ENCODE measurements at regions not wholly inside any gene's neighbourhood (a gene's known extent, or its start where the extent isn't known, plus 50 kb on each side); places are given as distances from the start of the nearest gene placed in this dataset.
A peak's percentile ranks its signal among the peaks of the same experiment; 100 is the strongest.

GRCh38 chr5:106171708-106172107 lies 1499.0 kb downstream of the EFNA5 start:
- Mint-ChIP-seq H3K9me3 (peaks cover 22% of the 10 kb centered on the region), H3K4me3 (no peak overlapping the region), H3K27ac (no peak overlapping the region), H3K27me3 (ENCODE audit: low read depth, poor library complexity) (no peaks in the 10 kb centered on the region), H3K36me3 (ENCODE audit: low read depth) (no peaks in the 10 kb centered on the region), H3K4me1 (no peaks in the 10 kb centered on the region)
- DNase-seq, result no peak
- TF ChIP-seq CTCF (IDR thresholded peaks at IDR 0.05), result no peak

- Mint-ChIP-seq H3K4me1 (no peaks in the 10 kb centered on the region), H3K27ac (no peak overlapping the region), H3K27me3 (ENCODE audit: low read depth, poor library complexity) (no peaks in the 10 kb centered on the region), H3K36me3 (ENCODE audit: low read depth) (no peaks in the 10 kb centered on the region), H3K4me3 (no peak overlapping the region), H3K9me3 (peaks cover 22% of the 10 kb centered on the region)
- no peak for DNase-seq
- TF ChIP-seq CTCF (IDR thresholded peaks at IDR 0.05), result no peak
Observed at GRCh38 chr5:106171132-106171531, 1499.6 kb downstream of the EFNA5 start.

GRCh38 chr5:106167766-106168165 lies 1503.0 kb downstream of the EFNA5 start:
- peaks cover 3% of the 10 kb centered on the region for H3K9me3 Mint-ChIP-seq
- H3K27me3 Mint-ChIP-seq (ENCODE audit: low read depth, poor library complexity), result no peaks in the 10 kb centered on the region
- H3K4me3 Mint-ChIP-seq, result no peak overlapping the region
- no peak overlapping the region for H3K27ac Mint-ChIP-seq
- no peaks in the 10 kb centered on the region for H3K4me1 Mint-ChIP-seq
- TF ChIP-seq CTCF (IDR thresholded peaks at IDR 0.05), result no peak
- no peak for DNase-seq
- H3K36me3 Mint-ChIP-seq (ENCODE audit: low read depth), result no peaks in the 10 kb centered on the region

- Mint-ChIP-seq H3K27me3 (ENCODE audit: low read depth, poor library complexity) (no peaks in the 10 kb centered on the region), H3K4me1 (no peaks in the 10 kb centered on the region), H3K9me3 (no peaks in the 10 kb centered on the region), H3K4me3 (no peak overlapping the region), H3K36me3 (ENCODE audit: low read depth) (no peaks in the 10 kb centered on the region), H3K27ac (no peak overlapping the region)
- no peak for DNase-seq
- no peak for TF ChIP-seq CTCF (IDR thresholded peaks at IDR 0.05)
Observed at GRCh38 chr5:106163233-106163632, 1507.5 kb downstream of the EFNA5 start.

GRCh38 chr5:106159616-106160015 lies 1511.1 kb downstream of the EFNA5 start:
- Mint-ChIP-seq H3K4me3 (no peak overlapping the region), H3K9me3 (no peaks in the 10 kb centered on the region), H3K27ac (peak overlapping the region; percentile 39), H3K4me1 (no peaks in the 10 kb centered on the region), H3K27me3 (ENCODE audit: low read depth, poor library complexity) (no peaks in the 10 kb centered on the region), H3K36me3 (ENCODE audit: low read depth) (no peaks in the 10 kb centered on the region)
- TF ChIP-seq CTCF (IDR thresholded peaks at IDR 0.05), result no peak
- no peak for DNase-seq

GRCh38 chr5:106154280-106154716 lies 1516.4 kb downstream of the EFNA5 start:
- DNase-seq, result no peak
- H3K4me1 Mint-ChIP-seq, result no peaks in the 10 kb centered on the region
- no peak overlapping the region for H3K4me3 Mint-ChIP-seq
- H3K9me3 Mint-ChIP-seq, result no peaks in the 10 kb centered on the region
- H3K36me3 Mint-ChIP-seq (ENCODE audit: low read depth), result no peaks in the 10 kb centered on the region
- no peaks in the 10 kb centered on the region for H3K27me3 Mint-ChIP-seq (ENCODE audit: low read depth, poor library complexity)
- no peak for TF ChIP-seq CTCF (IDR thresholded peaks at IDR 0.05)
- H3K27ac Mint-ChIP-seq, result no peak overlapping the region

Data from nephron progenitor cell (in vitro differentiated cells).